ENCODE measurements at regions not wholly inside any gene's neighbourhood (a gene's known extent, or its start where the extent isn't known, plus 50 kb on each side); places are given as distances from the start of the nearest gene placed in this dataset.

DNA sequence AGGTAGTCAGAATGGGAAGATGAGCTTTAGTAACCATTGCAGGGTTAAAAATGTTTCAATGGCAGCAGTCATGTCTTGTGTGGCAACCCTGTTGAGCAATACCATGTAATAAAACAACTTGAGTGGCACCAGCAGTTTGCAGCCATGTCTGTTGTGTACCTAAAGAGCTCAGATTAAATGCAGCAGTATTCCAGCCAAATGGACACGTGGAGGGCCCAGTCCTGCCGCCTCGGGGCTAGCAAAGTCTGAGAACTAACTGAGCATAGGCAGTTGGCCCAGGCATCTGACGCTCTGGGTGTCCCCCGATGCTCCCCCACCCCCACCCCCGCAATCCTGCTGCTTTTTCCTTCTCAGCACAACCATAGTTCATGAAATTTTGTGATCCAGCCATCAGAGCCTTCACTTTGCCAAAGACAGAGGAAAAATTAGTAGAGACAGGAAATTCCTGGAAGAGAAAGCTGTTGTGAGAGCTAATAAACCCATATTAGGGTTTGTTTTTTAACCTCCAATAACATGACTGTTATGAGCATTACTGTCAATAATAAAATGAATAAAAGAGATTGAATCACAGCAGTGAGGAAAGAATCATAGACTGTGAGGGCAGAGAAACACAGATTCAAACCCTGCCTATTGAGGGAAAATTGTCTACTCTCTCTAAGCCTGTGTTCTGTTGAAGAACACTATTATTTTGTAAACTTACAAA is 220.6 kb upstream of the RHOBTB1 start:
- no peaks in the 10 kb centered on the region for H3K9me3 ChIP-seq
- H3K27ac ChIP-seq = no peak overlapping the region
- no peaks in the 10 kb centered on the region for H3K4me1 ChIP-seq
- TF ChIP-seq Cebpa-rat (IDR thresholded peaks at IDR 0.05) = no peak
- no peaks in the 10 kb centered on the region for H4K20me1 ChIP-seq
- H3K36me3 ChIP-seq = no peaks in the 10 kb centered on the region
- no peak overlapping the region for H3K9ac ChIP-seq
- no peak overlapping the region for H3K4me2 ChIP-seq
- H3K27me3 ChIP-seq = no peaks in the 10 kb centered on the region
- no peak overlapping the region for H3K4me3 ChIP-seq

DNA sequence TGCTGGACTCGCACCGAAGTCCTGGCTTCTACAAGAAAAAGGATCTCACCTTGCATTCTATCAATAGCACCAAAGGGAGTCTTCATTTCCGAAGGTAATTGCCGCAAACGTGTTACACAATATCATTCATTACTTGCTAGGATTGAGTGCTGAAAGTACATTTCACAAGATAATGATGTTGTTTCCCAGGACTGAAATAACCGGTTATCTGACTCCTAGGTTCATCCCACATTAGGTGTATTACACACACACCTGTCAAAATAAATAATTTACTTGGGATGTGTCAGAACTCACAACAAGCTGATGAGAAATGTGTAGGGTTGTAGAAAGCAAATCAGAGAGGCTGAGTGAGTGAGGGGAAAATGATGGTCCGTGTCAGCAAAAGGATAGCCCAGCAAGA is 219.4 kb upstream of the RHOBTB1 start:
- no peaks in the 10 kb centered on the region for H4K20me1 ChIP-seq
- H3K9me3 ChIP-seq = no peaks in the 10 kb centered on the region
- no peak overlapping the region for H3K4me2 ChIP-seq
- H3K4me3 ChIP-seq = no peak overlapping the region
- no peak for TF ChIP-seq Cebpa-rat (IDR thresholded peaks at IDR 0.05)
- H3K4me1 ChIP-seq = no peaks in the 10 kb centered on the region
- H3K27ac ChIP-seq = no peak overlapping the region
- no peak overlapping the region for H3K9ac ChIP-seq
- no peaks in the 10 kb centered on the region for H3K36me3 ChIP-seq
- no peaks in the 10 kb centered on the region for H3K27me3 ChIP-seq

DNA sequence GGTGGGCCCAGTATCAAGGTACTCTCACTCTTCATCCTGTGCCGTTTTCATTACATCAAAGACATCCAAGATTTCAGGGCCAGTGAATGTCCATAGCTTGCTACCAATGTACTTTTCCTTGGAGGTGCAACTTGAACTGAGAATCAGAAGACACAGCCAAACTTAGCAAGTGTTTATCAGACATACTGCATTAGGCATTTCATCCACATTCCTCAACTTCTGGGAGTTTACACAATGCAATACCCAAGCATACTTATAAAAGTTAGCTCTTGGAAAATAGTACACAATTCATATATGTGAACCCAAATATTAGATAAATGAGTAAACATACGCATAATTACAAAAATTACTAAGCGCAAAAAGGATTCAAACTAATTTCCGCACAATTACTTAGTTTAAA is 216.3 kb upstream of the RHOBTB1 start:
- H3K36me3 ChIP-seq = no peaks in the 10 kb centered on the region
- H3K27me3 ChIP-seq = no peaks in the 10 kb centered on the region
- no peak overlapping the region for H3K9ac ChIP-seq
- H3K9me3 ChIP-seq = no peaks in the 10 kb centered on the region
- no peak overlapping the region for H3K4me2 ChIP-seq
- no peak overlapping the region for H3K4me3 ChIP-seq
- no peaks in the 10 kb centered on the region for H3K4me1 ChIP-seq
- no peaks in the 10 kb centered on the region for H4K20me1 ChIP-seq
- no peak overlapping the region for H3K27ac ChIP-seq
- TF ChIP-seq Cebpa-rat (IDR thresholded peaks at IDR 0.05) = no peak

- no peaks in the 10 kb centered on the region for H3K9me3 ChIP-seq
- no peaks in the 10 kb centered on the region for H4K20me1 ChIP-seq
- TF ChIP-seq Cebpa-rat (IDR thresholded peaks at IDR 0.05) = no peak
- no peaks in the 10 kb centered on the region for H3K4me1 ChIP-seq
- H3K4me3 ChIP-seq = no peak overlapping the region
- no peak overlapping the region for H3K4me2 ChIP-seq
- no peak overlapping the region for H3K9ac ChIP-seq
- H3K27ac ChIP-seq = no peak overlapping the region
- H3K36me3 ChIP-seq = no peaks in the 10 kb centered on the region
- H3K27me3 ChIP-seq = no peaks in the 10 kb centered on the region
Observed at GRCh38 chr10:61159253-61159652, 215.3 kb upstream of the RHOBTB1 start.

GRCh38 chr10:61157182-61157581 is 213.2 kb upstream of the RHOBTB1 start:
- Histone ChIP-seq H3K36me3 (no peaks in the 10 kb centered on the region), H3K4me1 (no peaks in the 10 kb centered on the region), H3K9me3 (no peaks in the 10 kb centered on the region), H3K27ac (no peak overlapping the region), H3K27me3 (no peaks in the 10 kb centered on the region), H3K4me2 (no peak overlapping the region), H3K9ac (no peak overlapping the region), H3K4me3 (no peak overlapping the region), H4K20me1 (no peaks in the 10 kb centered on the region)
- no peak for TF ChIP-seq Cebpa-rat (IDR thresholded peaks at IDR 0.05)

- Histone ChIP-seq H3K4me2 (no peak overlapping the region), H3K27ac (no peak overlapping the region), H3K4me3 (no peak overlapping the region), H3K27me3 (no peaks in the 10 kb centered on the region), H3K36me3 (no peaks in the 10 kb centered on the region), H3K9me3 (no peaks in the 10 kb centered on the region), H4K20me1 (no peaks in the 10 kb centered on the region), H3K4me1 (no peaks in the 10 kb centered on the region), H3K9ac (no peak overlapping the region)
- no peak for TF ChIP-seq Cebpa-rat (IDR thresholded peaks at IDR 0.05)
Observed at GRCh38 chr10:61153771-61154170, 209.8 kb upstream of the RHOBTB1 start.

GRCh38 chr10:61151059-61151458 is 207.1 kb upstream of the RHOBTB1 start:
- H3K9ac ChIP-seq = no peak overlapping the region
- H3K4me3 ChIP-seq = no peak overlapping the region
- no peak overlapping the region for H3K4me2 ChIP-seq
- no peak overlapping the region for H3K27ac ChIP-seq
- no peak for TF ChIP-seq Cebpa-rat (IDR thresholded peaks at IDR 0.05)
- H4K20me1 ChIP-seq = no peaks in the 10 kb centered on the region
- no peaks in the 10 kb centered on the region for H3K27me3 ChIP-seq
- H3K9me3 ChIP-seq = no peaks in the 10 kb centered on the region
- H3K36me3 ChIP-seq = no peaks in the 10 kb centered on the region
- no peaks in the 10 kb centered on the region for H3K4me1 ChIP-seq

DNA sequence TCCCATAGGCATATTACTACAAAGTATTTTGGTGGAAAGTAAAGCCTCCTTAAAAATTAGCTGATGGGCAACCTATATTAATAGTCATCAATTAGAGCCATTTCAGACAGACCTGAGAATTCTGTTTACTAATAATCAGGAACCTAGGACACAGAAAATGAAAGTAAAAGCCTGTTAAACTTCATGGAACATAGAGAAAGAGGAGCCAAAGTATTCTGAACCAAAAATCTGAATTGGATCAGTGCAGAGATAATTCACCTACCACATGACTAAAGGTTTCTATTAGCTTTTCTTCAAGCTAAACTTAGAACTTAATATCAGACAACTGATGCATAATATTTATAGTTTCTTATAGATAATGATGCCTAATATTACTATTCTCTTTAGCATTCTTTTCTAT is 204.5 kb upstream of the RHOBTB1 start:
- no peak overlapping the region for H3K4me2 ChIP-seq
- no peaks in the 10 kb centered on the region for H3K4me1 ChIP-seq
- no peaks in the 10 kb centered on the region for H4K20me1 ChIP-seq
- H3K4me3 ChIP-seq = no peak overlapping the region
- no peaks in the 10 kb centered on the region for H3K27me3 ChIP-seq
- no peaks in the 10 kb centered on the region for H3K36me3 ChIP-seq
- no peak overlapping the region for H3K9ac ChIP-seq
- no peak overlapping the region for H3K27ac ChIP-seq
- no peak for TF ChIP-seq Cebpa-rat (IDR thresholded peaks at IDR 0.05)
- H3K9me3 ChIP-seq = no peaks in the 10 kb centered on the region

DNA sequence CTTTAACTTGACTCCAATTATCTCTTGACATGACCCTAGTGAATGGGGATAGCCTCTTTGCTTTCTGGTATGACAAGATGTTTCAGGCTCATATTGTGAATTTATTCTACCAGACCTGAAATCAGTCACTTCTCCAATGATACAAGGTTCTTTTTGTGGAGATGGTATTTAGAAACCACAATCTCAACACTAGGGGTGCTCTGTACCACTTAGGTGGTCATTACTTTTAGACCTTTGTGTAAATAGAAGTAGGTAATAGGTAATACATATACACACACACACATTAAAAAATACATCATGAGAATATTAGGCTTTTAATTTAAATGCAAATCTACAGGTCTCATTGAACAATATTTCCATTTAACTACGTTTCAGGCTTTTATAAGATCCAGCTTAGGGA is 199.0 kb upstream of the RHOBTB1 start:
- Histone ChIP-seq H3K4me3 (no peak overlapping the region), H3K9me3 (no peaks in the 10 kb centered on the region), H3K27me3 (no peaks in the 10 kb centered on the region), H3K27ac (no peak overlapping the region), H4K20me1 (no peaks in the 10 kb centered on the region), H3K4me1 (no peaks in the 10 kb centered on the region), H3K9ac (no peak overlapping the region), H3K36me3 (no peaks in the 10 kb centered on the region), H3K4me2 (no peak overlapping the region)
- no peak for TF ChIP-seq Cebpa-rat (IDR thresholded peaks at IDR 0.05)

- Histone ChIP-seq H3K36me3 (no peaks in the 10 kb centered on the region), H3K9me3 (no peaks in the 10 kb centered on the region), H4K20me1 (no peaks in the 10 kb centered on the region), H3K4me1 (no peaks in the 10 kb centered on the region), H3K27me3 (no peaks in the 10 kb centered on the region), H3K9ac (no peak overlapping the region), H3K4me2 (no peak overlapping the region), H3K27ac (no peak overlapping the region), H3K4me3 (no peak overlapping the region)
- TF ChIP-seq Cebpa-rat (IDR thresholded peaks at IDR 0.05) = no peak
Observed at GRCh38 chr10:61140765-61141392, 196.9 kb upstream of the RHOBTB1 start.

All from BLaER1 (cell line).